ENCODE measurements at regions not wholly inside any gene's neighbourhood (a gene's known extent, or its start where the extent isn't known, plus 50 kb on each side); places are given as distances from the start of the nearest gene placed in this dataset.

DNA sequence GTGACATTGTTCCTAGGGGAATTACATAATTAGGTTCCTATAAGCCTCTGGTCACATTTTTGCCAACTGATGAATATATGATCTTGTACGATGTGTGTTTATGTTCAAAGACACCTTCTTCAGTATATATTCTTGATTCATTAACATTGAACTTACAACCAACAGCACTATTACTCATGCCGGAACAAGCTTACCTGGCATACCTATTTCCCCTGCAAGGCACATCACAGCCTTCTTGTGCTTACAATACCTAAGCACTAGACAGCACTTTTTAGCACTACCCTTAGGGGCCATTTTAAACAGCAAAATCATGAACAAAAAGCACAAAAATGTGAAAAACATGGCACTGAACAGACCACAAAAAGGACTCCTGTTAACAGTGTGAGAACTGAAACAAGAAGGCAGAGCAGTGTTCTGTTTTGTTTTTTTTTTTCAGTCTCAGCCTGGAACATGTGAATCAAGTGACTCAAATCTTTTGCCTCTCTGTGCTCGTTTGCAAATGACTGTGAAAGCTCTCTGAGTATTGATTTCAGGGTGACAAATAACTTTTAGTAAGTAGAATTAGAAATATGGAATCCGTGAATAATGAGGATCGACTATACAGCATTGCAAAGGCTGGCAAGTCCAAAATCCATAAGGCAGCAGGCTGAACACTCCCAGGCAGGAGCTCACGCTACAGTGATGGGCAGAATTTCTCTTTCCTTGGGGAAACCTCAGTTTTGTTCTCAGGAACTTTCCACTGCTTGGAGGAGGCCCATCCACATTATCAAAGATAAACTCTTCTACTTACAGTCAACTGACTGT is 102.3 kb upstream of the TSHZ2 start:
- TF ChIP-seq, protein P1, sequence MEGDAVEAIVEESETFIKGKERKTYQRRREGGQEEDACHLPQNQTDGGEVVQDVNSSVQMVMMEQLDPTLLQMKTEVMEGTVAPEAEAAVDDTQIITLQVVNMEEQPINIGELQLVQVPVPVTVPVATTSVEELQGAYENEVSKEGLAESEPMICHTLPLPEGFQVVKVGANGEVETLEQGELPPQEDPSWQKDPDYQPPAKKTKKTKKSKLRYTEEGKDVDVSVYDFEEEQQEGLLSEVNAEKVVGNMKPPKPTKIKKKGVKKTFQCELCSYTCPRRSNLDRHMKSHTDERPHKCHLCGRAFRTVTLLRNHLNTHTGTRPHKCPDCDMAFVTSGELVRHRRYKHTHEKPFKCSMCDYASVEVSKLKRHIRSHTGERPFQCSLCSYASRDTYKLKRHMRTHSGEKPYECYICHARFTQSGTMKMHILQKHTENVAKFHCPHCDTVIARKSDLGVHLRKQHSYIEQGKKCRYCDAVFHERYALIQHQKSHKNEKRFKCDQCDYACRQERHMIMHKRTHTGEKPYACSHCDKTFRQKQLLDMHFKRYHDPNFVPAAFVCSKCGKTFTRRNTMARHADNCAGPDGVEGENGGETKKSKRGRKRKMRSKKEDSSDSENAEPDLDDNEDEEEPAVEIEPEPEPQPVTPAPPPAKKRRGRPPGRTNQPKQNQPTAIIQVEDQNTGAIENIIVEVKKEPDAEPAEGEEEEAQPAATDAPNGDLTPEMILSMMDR (conservative IDR thresholded peaks at IDR 0.05 in 1 of 2, IDR thresholded peaks at IDR 0.05 in 1 of 2; ENCODE audit: low read depth in 1 of 2, low read length in 2 of 2) = no peak
- no peak for TF ChIP-seq EZH2 (IDR thresholded peaks at IDR 0.05; ENCODE audit: low read length, missing control alignments)
